GM23338 (cell line): ENCODE measurements at regions not wholly inside any gene's neighbourhood (a gene's known extent, or its start where the extent isn't known, plus 50 kb on each side); places are given as distances from the start of the nearest gene placed in this dataset.
"Not testable (repeated sequence)": the region's sequence is repeated elsewhere in the genome, so short reads cannot be mapped to it uniquely, and the experiment has no call there.

ENCODE experiments used
- ATAC-seq: fragments of 200-7000 bp; cut with Tn5 transposase; 3 replicates; pipeline ENCODE4 v1.9.1; 2020
- DNase-seq: peaks from one replicate; pipeline ENCODE4 v3.0.0-alpha.2; 2015; ENCODE audit warnings: low spot score
- H2AFZ ChIP-seq: fragments of 200-600 bp; sonication (generic); 2 replicates; pipeline ENCODE4 v1.8.0; 2016; ENCODE audit warnings: antibody characterized with exemption, mild to moderate bottlenecking, moderate library complexity
- H3F3A ChIP-seq: fragments of 200-600 bp; sonication (generic); replicated peaks from 2 replicates; pipeline ENCODE4 v1.8.0; 2017; ENCODE audit warnings: antibody characterized with exemption, mixed run types, low read depth
- H3K27ac ChIP-seq: fragments of 200-600 bp; sonication (generic); 2 replicates; pipeline ENCODE4 v1.6.1; 2016; ENCODE audit warnings: low read depth
- H3K27me3 ChIP-seq: fragments of 200-600 bp; sonication (generic); 2 replicates; pipeline ENCODE4 v1.8.0; 2016; ENCODE audit warnings: mild to moderate bottlenecking, mixed run types, moderate library complexity; ENCODE audit not compliant: insufficient read depth
- H3K36me3 ChIP-seq: fragments of 200-600 bp; sonication (generic); 2 replicates; pipeline ENCODE4 v1.8.0; 2016; ENCODE audit warnings: mild to moderate bottlenecking; ENCODE audit not compliant: insufficient read depth
- H3K4me1 ChIP-seq: fragments of 200-600 bp; sonication (generic); 2 replicates; pipeline ENCODE4 v1.8.0; 2016; ENCODE audit warnings: mild to moderate bottlenecking, moderate library complexity; ENCODE audit not compliant: insufficient read depth
- H3K4me2 ChIP-seq: fragments of 200-600 bp; sonication (generic); 2 replicates; pipeline ENCODE4 v1.7.1; 2017; ENCODE audit warnings: mixed run types
- H3K4me3 ChIP-seq: fragments of 200-600 bp; sonication (generic); 2 replicates; pipeline ENCODE4 v1.6.1; 2016; ENCODE audit warnings: mixed run types
- H3K79me2 ChIP-seq: fragments of 200-600 bp; sonication (generic); replicated peaks from 2 replicates; pipeline ENCODE4 v1.8.0; 2017; ENCODE audit warnings: mild to moderate bottlenecking; ENCODE audit not compliant: insufficient read depth
- H3K9me2 ChIP-seq: fragments of 200-600 bp; sonication (generic); 2 replicates; pipeline ENCODE4 v1.8.0; 2017; ENCODE audit not compliant: insufficient read depth
- H4K20me1 ChIP-seq: fragments of 200-600 bp; sonication (generic); replicated peaks from 2 replicates; pipeline ENCODE4 v1.8.0; 2017; ENCODE audit warnings: mild to moderate bottlenecking; ENCODE audit not compliant: insufficient read depth
- H3K27ac Mint-ChIP-seq: 2 replicates; pipeline ENCODE4 v1.8.0; 2020; ENCODE audit warnings: inconsistent platforms, mild to moderate bottlenecking, moderate library complexity, mixed read lengths
- H3K27me3 Mint-ChIP-seq: 3 replicates; pipeline ENCODE4 v1.8.0; 2022; ENCODE audit warnings: low read depth, mild to moderate bottlenecking, moderate library complexity, mixed read lengths, inconsistent platforms; ENCODE audit not compliant: insufficient read depth, poor library complexity
- H3K36me3 Mint-ChIP-seq: 3 replicates; pipeline ENCODE4 v1.8.0; 2021; ENCODE audit warnings: low read depth, mild to moderate bottlenecking, inconsistent platforms, moderate library complexity, mixed read lengths
- H3K4me1 Mint-ChIP-seq: 3 replicates; pipeline ENCODE4 v1.8.0; 2020; ENCODE audit warnings: mild to moderate bottlenecking, inconsistent platforms, mixed read lengths
- H3K4me3 Mint-ChIP-seq: 3 replicates; pipeline ENCODE4 v1.8.0; 2021; ENCODE audit warnings: moderate library complexity, mild to moderate bottlenecking, inconsistent platforms, mixed read lengths
- H3K9me3 Mint-ChIP-seq: 3 replicates; pipeline ENCODE4 v1.8.0; 2020; ENCODE audit warnings: moderate library complexity, mild to moderate bottlenecking, inconsistent platforms, mixed read lengths
- CTCF ChIP-seq, 2 experiments: fragments of 200-600 bp in 1 of 2; sonication (generic) in 1 of 2; conservative IDR thresholded peaks; 2 replicates each; pipeline versions ENCODE4 v1.5.1 to v1.6.1; 2016 to 2017; ENCODE audit warnings: antibody characterized with exemption in 2 of 2, low read depth in 2 of 2, mild to moderate bottlenecking in 2 of 2, moderate library complexity in 1 of 2
- ETS1 ChIP-seq: IDR thresholded peaks from 2 replicates; pipeline ENCODE4 v1.6.1; 2016; ENCODE audit warnings: antibody characterized with exemption
- EZH2 ChIP-seq: fragments of 200-600 bp; sonication (generic); IDR thresholded peaks from one replicate; pipeline ENCODE4 v1.8.0; 2017; ENCODE audit warnings: antibody characterized with exemption, mild to moderate bottlenecking, low read depth; ENCODE audit not compliant: unreplicated experiment
- JUNB ChIP-seq: IDR thresholded peaks from one replicate; pipeline ENCODE4 v1.6.1; 2016; ENCODE audit warnings: antibody characterized with exemption; ENCODE audit not compliant: unreplicated experiment
- NANOG ChIP-seq: IDR thresholded peaks from 2 replicates; pipeline ENCODE4 v1.6.1; 2016; ENCODE audit warnings: antibody characterized with exemption, borderline replicate concordance
- POLR2AphosphoS5 ChIP-seq: IDR thresholded peaks from 2 replicates; pipeline ENCODE4 v1.6.1; 2016; ENCODE audit warnings: antibody characterized with exemption, low read depth
- REST ChIP-seq: IDR thresholded peaks from one replicate; pipeline ENCODE4 v1.6.1; 2018; ENCODE audit warnings: antibody characterized with exemption; ENCODE audit not compliant: unreplicated experiment
- STAT1 ChIP-seq: IDR thresholded peaks from one replicate; pipeline ENCODE4 v1.6.1; 2016; ENCODE audit warnings: antibody characterized with exemption; ENCODE audit not compliant: unreplicated experiment
- ZNF114 ChIP-seq: fragments of 250-450 bp; sonication (Bioruptor Pico); IDR thresholded peaks from 2 replicates; pipeline ENCODE4 v1.5.0; 2020; ENCODE audit warnings: mild to moderate bottlenecking, moderate library complexity
- ZNF331 ChIP-seq: fragments of 250-450 bp; sonication (Bioruptor Pico); IDR thresholded peaks from 2 replicates; pipeline ENCODE4 v1.5.0; 2020; ENCODE audit warnings: low read depth, mild to moderate bottlenecking, moderate library complexity

- no peaks in the 10 kb centered on the region for H3K36me3 Mint-ChIP-seq
- DNase-seq, result no peak
- H3K27ac Mint-ChIP-seq, result no peak overlapping the region
- no peaks in the 10 kb centered on the region for H3K27me3 Mint-ChIP-seq
- H4K20me1 ChIP-seq, result no peaks in the 10 kb centered on the region
- no peak overlapping the region for H3K4me2 ChIP-seq
- no peaks in the 10 kb centered on the region for H3K4me1 ChIP-seq
- no peak overlapping the region for H3K4me3 ChIP-seq
- H3K79me2 ChIP-seq, result no peaks in the 10 kb centered on the region
- no peaks in the 10 kb centered on the region for H3K36me3 ChIP-seq
- no peak for ATAC-seq
- H3F3A ChIP-seq, result no peaks in the 10 kb centered on the region
- H2AFZ ChIP-seq, result no peak overlapping the region
- no peak for TF ChIP-seq ETS1
- TF ChIP-seq JUNB, result no peak
- no peak for TF ChIP-seq ZNF331
- no peak for TF ChIP-seq EZH2
- no peaks in the 10 kb centered on the region for H3K9me3 Mint-ChIP-seq
- H3K4me1 Mint-ChIP-seq, result no peaks in the 10 kb centered on the region
- H3K27me3 ChIP-seq, result no peaks in the 10 kb centered on the region
- H3K9me2 ChIP-seq, result no peaks in the 10 kb centered on the region
- no peak overlapping the region for H3K27ac ChIP-seq
- H3K4me3 Mint-ChIP-seq, result no peak overlapping the region
Observed at GRCh38 chr3:166630190-166630589, 749.9 kb downstream of the ZBBX start.

DNA sequence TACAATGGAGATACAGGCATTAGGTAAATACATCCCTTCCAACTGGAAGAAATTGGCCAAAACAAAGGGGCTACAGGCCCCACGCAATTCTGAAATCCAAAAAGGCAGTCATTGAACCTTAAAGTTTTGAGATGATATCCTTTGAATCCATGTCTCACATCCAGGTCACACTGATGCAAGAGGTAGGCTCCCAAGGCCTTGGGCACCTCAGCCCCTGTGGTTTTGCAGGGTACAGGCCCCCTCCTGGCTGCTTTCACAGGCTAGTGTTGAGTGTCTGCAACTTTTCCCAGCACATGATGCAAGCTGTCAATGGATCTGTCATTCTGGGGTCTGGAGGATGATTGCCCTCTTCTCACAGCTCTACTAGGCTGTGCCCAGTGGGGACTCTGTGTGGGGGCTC, 766.7 kb downstream of the ZBBX start:
- Mint-ChIP-seq H3K27ac (no peak overlapping the region), H3K9me3 (peaks cover 23% of the 10 kb centered on the region), H3K4me1 (peaks cover 13% of the 10 kb centered on the region), H3K27me3 (no peaks in the 10 kb centered on the region), H3K4me3 (no peak overlapping the region), H3K36me3 (peaks cover 12% of the 10 kb centered on the region; the same call in 2 of the 3 replicates)
- DNase-seq, result no peak
- Histone ChIP-seq H3K27ac (no peak overlapping the region), H3K79me2 (no peaks in the 10 kb centered on the region), H3K27me3 (no peaks in the 10 kb centered on the region), H3K4me3 (no peak overlapping the region), H3F3A (no peaks in the 10 kb centered on the region), H3K36me3 (0 out of 2 replicates have a peak, but pooled peaks cover 4% of the 10 kb centered on the region), H3K9me2 (0 out of 2 replicates have a peak, but pooled peaks cover 8% of the 10 kb centered on the region), H2AFZ (no peak overlapping the region), H3K4me1 (peaks cover 20% of the 10 kb centered on the region), H3K4me2 (no peak overlapping the region), H4K20me1 (no peaks in the 10 kb centered on the region)
- no peak for ATAC-seq
- TF ChIP-seq POLR2AphosphoS5 (no peak), CTCF (conservative IDR thresholded peaks at IDR 0.05; ENCODE audit: low read depth in 2 of 2) (no peak), REST (no peak), NANOG (no peak), ZNF331 (no peak), JUNB (no peak), ZNF114 (CRISPR knock-in tag) (no peak), STAT1 (no peak)

DNA sequence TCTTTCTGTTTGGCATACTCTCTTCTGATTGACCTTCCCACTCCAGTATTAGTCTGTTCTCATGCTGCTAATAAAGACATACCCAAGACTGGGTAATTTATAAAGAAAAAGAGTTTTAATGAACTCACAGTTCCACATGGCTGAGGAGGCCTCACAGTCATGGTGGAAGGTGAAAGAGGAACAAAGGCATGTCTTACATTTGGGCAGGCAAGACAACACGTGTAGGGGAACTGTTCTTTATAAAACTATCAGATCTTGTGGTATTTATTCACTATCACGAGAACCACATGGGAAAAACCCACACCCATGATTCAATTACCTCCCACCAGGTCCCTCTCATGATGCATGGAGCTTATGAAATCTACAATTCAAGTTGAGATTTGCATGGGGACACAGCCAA, 767.3 kb downstream of the ZBBX start:
- H3K27ac ChIP-seq, DNase-seq, H3K4me2 ChIP-seq, H3K36me3 ChIP-seq, H3K27me3 ChIP-seq, H2AFZ ChIP-seq, H3K4me3 Mint-ChIP-seq, H3K79me2 ChIP-seq, H3K9me2 ChIP-seq, H3K4me3 ChIP-seq, H3K27me3 Mint-ChIP-seq, ATAC-seq, H4K20me1 ChIP-seq, H3K27ac Mint-ChIP-seq, H3F3A ChIP-seq: not testable (repeated sequence)
- Mint-ChIP-seq H3K4me1 (peaks cover 13% of the 10 kb centered on the region), H3K36me3 (peaks cover 12% of the 10 kb centered on the region; the same call in 2 of the 3 replicates), H3K9me3 (peaks cover 19% of the 10 kb centered on the region)
- peaks cover 20% of the 10 kb centered on the region for H3K4me1 ChIP-seq
